HG02840 (cell line): ENCODE measurements at regions not wholly inside any gene's neighbourhood (a gene's known extent, or its start where the extent isn't known, plus 50 kb on each side); places are given as distances from the start of the nearest gene placed in this dataset.
"Not testable (repeated sequence)": the region's sequence is repeated elsewhere in the genome, so short reads cannot be mapped to it uniquely, and the experiment has no call there.

ENCODE experiments used
- ATAC-seq: cut with Tn5 transposase; IDR thresholded peaks from one replicate; pipeline ENCODE4 v1.9.1; 2021; ENCODE audit warnings: mild to moderate bottlenecking, moderate library complexity, moderate number of reproducible peaks; ENCODE audit not compliant: unreplicated experiment, low FRiP score

- no peak for ATAC-seq
Observed at GRCh38 chr12:124375789-124376175, 80.9 kb downstream of the RFLNA start.

DNA sequence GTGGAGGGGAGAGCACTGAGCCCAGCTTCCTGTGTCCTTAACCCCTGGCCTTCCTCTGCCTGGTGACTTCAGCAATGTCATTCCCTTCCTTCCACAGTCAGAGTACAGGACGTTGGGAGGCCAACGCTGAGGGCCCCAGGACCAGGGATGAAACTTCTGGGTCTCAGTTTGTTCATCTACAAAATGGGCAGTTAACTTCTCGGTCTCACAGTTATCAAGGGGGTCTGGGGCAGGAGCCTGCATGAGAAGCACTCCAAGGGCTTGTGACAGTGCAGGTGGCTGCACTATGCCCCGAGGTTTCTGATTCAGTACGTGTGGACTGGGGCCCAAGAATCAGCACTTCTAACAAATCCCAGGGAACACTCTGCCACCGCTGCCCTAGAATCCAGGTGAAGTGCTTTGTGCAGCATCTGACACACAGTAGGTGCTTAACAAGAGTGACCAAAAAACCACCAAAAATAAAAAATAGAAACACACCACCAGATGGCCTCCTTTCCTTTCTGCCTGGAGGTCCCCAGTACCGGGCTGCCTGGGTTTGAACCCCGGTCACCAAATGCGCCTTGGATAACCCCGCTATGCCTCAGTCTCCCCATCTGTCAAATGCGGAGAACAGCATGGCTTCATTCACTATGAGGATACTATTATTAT, 80.4 kb downstream of the RFLNA start:
- no peak for ATAC-seq

- no peak for ATAC-seq
Observed at GRCh38 chr12:124374567-124374966, 79.7 kb downstream of the RFLNA start.

DNA sequence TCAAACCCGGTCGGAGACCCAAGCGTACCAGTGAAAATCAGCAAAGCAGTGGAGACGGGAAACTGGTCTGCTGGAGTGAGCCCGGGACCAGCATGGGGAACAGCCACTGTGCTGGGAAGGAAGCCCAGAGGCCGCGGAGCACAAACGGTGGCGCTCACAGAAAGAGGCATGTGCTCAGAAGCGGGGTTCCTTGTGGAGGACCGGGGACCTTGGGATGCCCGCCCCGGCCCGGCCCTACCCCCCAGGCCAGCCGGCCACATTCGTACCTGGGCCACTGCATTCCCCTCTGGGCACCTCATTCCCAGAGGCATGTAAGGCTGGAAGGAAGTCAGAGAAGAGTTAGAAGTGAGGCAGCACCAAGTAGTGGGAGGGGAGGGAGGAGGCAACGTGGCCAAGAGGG, 79.3 kb downstream of the RFLNA start:
- ATAC-seq = no peak

GRCh38 chr12:124373701-124374100, 78.8 kb downstream of the RFLNA start:
- ATAC-seq = not testable (repeated sequence)

DNA sequence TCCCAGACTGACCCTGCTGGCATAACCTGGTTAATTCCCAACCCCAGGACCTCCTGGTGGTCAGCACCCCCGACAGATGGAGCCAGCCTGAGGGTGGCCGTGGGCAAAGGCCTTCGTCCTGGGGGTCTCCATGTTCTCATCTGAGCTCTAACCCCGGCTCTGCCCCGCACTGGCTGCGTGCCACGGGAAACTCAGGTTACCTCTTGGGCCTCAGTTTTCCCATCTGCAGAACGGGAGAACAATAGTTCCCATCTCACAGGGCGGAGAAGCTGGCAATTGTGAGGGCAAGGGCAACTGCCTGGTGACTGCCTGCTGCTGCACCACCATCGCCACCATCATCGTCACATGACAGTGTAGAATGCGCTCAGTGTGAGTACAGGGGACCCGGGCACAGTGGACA, 77.9 kb downstream of the RFLNA start:
- ATAC-seq = no peak

- no peak for ATAC-seq
Observed at GRCh38 chr12:124371970-124372555, 77.2 kb downstream of the RFLNA start.

DNA sequence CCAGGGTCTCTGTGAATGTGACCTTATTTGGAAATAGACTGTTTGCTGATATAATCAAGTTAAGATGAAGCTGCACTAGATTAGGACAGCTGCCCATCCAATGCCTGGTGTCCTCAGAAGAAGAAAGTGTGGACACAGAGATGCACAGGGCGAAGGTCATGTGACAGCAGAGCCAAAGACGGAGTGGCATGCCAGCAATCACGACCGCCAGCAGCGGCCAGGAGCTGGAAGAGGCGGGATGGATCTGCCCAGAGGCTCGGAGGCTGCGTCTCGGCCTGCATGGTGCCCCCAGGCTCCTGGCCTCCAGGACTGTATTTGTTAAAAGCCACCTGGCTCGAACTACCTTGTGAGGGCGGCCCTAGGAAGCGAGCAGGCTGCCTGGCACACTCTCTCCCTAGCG, 76.5 kb downstream of the RFLNA start:
- no peak for ATAC-seq

GRCh38 chr12:124370851-124371250, 76.0 kb downstream of the RFLNA start:
- no peak for ATAC-seq

DNA sequence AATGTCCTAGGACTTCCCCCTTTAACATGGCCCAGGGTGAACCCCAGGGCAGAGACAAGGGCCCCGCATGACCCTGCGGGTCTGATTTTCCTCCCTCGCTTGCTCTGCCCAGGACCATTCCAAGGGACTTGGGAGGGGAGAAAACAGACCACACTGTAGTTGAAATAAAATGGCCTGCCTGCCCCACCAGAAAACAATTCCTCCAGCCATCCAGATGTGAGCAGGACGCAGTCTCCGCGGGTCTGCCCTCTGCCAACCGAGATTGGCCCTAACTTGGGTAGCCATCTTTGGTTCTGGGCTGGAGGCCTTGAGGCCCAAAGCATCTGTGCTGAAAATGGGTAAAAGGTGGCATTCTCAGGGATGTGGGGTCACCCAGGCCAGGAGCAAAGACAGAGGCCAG, 75.5 kb downstream of the RFLNA start:
- no peak for ATAC-seq

DNA sequence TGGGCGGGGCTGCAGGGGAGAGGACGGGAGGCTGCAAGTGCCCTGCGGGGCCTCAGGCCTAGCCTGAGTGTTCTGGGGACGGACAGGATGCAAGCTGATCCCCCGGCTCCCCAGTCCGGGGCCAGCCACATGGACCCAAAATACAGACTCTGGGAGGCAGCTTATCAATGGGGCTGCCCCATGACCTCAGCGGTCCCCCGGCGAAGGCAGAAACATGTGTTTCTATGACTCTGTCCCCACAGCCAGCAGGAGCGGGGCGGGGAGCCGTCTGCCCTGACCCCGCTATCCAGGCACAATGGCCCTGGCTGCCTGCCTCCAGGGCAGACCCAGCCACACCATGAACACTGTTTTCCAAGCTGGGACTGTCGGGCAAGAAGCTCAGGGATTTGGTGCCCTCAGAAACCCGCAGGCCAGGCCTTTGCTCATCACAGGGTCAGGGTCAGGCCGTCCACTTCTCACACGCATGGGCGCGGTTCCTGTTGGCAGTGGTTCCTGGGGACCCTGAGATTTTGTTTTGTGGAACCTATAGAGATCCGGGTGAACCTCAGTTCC, 75.0 kb downstream of the RFLNA start:
- ATAC-seq = no peak

DNA sequence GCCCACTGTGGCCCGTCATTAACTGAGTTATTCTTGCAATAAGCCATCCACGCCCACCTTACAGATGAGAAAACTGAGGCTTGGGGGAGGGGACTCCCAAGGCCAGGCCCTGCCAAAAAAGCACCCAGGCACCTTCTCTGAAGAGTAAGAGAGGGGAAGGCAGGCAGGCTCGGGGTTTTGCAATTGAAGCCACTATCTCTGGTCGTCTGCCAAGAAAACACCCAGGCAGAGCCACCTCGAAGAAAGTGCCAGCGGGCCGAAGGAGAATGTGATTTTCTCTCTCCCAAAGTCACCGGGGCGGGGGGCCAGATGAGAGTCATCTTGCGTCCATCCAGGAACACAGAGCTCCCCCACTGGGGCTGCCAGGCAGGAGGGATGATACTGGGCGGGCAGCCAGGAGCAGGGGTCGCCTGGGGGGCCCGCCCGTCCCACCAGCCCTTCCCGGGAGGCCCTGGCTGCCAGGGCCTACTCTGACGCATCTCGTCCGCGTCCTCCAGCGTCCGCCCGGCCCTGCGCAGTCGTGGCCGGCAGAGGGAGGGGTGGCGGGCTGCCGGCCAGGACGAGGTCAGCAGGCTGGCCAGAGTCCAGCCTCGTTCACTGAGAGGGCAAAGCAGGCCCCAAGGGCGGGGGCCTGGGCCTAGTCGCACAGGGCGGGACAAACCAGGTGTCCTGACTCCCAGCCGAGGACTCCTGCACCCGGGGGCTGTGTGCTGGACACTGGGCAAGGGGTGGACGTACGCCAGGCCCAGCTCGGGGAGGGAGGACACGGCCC, 74.3 kb downstream of the RFLNA start:
- ATAC-seq = no peak

DNA sequence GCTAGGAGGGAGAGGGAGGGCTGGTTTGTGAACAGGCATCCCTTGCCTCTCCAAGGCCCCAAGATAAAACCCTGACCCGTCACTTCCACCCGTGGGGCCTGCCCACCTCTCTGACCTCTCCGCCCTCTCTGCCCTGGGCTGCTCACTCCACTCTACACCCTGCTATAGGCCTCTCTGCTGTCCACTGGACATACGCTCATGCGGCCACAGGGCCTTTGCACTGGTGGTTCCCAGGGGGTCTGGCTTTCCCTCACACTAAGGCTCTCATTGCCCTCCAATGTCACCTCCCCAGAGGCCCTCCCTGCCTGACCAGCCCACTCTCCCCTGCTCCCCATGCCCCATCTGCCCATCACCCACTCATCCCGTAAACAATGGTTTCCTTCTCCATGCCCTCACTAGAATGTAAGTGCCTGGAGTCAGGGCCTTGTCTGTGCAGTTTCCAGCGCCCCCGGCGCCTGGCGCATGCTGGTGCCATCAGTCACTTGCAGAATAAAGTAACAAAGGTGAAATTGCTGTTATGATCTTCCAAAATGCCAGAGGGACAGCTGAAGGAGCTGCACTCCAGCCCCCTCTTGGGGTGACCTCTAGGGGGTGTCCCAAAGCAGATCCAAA, 73.6 kb downstream of the RFLNA start:
- no peak for ATAC-seq

DNA sequence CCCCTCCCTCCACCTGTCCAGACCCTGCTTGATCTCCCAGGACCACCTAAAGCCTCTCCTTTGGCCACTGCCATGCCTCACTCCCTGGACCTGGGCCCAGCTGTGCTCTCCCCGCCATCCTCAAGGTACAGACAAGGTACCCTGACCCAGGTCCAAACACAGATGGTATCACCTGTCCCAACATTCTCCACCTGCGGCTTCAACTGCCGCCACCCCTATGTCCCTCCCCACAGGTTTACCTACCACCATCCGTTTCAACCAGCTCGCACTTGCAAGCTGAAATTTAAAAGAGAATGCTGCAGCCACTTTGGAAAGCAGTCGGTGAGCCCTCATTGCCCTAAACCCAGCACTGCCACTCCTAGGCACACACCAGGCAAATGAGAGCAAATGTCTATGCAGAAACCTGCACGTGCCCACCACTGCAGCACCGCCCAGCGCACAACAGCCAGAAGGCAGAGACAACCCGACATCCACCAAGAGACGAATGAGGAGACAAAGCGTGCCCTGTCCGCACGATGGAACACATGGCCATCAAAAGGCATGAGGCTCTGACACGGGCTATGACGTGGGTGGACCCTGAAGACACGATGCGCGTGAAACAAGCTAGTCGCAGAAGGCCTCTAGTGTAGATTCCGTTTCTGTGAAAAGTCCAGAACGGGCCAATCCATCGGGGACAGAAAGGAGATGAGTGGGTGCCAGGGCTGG, 71.0 kb downstream of the RFLNA start:
- ATAC-seq = no peak
